HG02763 (cell line): ENCODE measurements at regions not wholly inside any gene's neighbourhood (a gene's known extent, or its start where the extent isn't known, plus 50 kb on each side); places are given as distances from the start of the nearest gene placed in this dataset.
"Not testable (repeated sequence)": the region's sequence is repeated elsewhere in the genome, so short reads cannot be mapped to it uniquely, and the experiment has no call there.

Experiments used
- ATAC-seq: cut with Tn5 transposase; IDR thresholded peaks from one replicate; pipeline ENCODE4 v1.9.1; 2021; ENCODE audit warnings: mild to moderate bottlenecking, moderate library complexity; ENCODE audit not compliant: unreplicated experiment

DNA sequence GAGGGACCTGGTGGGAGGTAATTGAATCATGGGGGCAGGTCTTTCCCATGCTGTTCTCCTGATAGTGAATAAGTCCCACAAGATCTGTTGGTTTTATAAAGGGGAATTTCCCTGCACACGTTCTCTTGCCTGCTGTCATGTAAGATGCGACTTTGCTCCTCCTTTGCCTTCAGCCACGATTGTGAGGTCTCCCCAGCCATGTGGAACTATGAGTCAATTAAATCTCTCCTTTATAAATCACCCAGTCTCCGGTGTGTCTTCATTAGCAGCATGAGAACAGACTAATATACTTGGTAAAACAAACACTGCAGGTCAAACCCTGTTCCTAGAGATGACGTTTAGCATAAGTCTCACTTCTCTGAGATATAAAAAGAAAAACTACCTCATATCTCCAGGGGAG, 148.3 kb downstream of the MATN1 start:
- ATAC-seq = no peak

GRCh38 chr1:30572192-30572591, 151.2 kb downstream of the MATN1 start:
- ATAC-seq = no peak

GRCh38 chr1:30571380-30571779, 152.0 kb downstream of the MATN1 start:
- no peak for ATAC-seq

DNA sequence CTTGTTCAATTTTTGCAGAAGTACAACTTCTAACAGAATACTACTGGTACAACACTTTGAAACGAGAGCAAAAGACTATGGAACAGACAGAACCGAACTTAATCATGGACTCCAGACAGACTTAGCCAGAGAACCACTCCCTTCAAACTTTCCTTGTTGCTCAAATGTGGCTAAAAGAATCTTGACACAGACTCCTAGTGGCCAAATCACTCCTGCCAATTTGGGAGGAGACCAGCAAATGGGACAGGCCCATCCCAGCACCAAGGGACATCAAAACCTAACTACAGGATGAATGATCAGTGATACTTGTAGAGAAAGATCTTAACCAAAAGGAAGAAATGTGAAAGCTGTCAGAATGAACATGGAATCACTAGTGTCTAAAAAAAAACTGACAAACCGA, 154.0 kb downstream of the MATN1 start:
- no peak for ATAC-seq

DNA sequence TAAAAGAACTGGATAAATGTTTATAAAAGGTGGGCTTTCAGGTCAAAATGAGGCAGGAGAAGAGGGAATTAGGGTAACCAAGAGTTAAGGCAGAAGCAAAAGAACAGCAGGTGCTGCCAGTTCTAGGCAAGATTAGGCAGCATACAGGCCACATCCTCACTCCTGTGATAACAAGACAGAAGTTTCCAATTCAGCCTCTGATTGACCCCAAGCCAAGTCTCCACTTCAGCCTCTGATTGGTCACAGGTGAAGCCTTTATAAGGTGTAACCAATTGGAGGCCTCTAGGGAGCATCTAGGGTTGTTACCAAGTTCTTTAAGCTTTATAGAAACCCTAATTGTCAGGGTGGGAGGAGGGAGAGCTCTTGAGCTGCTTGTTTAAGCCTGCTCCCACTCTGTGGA, 160.8 kb downstream of the MATN1 start:
- no peak for ATAC-seq

DNA sequence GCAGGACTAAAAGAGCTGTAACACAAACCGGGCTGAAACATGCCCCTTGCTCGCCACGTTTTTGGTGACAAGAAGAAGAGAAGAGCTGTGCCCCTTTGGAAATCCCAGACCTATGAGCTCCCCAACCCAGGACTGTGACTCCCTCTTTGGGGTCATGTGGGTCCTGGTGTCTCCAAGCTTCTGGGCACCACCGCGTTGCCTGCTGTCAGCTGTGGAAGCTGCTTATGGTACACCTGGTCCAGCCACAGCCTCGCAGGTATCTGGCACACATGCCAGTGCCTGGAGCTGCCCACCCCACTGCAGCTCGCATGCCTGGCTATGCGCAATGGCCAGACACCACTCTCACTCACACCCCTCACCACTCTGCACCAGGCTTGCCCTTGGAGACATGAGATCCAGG, 171.8 kb downstream of the MATN1 start:
- no peak for ATAC-seq

- no peak for ATAC-seq
Measured at GRCh38 chr1:30550365-30551220, 172.8 kb downstream of the MATN1 start.

GRCh38 chr1:30549872-30550271, 173.5 kb downstream of the MATN1 start:
- not testable (repeated sequence) for ATAC-seq

GRCh38 chr1:30548294-30548693, 175.1 kb downstream of the MATN1 start:
- ATAC-seq = no peak

- ATAC-seq = not testable (repeated sequence)
Measured at GRCh38 chr1:30547326-30547725, 176.1 kb downstream of the MATN1 start.

GRCh38 chr1:30545365-30545764, 178.0 kb downstream of the MATN1 start:
- no peak for ATAC-seq

GRCh38 chr1:30541721-30542485, 181.5 kb downstream of the MATN1 start:
- ATAC-seq = no peak

DNA sequence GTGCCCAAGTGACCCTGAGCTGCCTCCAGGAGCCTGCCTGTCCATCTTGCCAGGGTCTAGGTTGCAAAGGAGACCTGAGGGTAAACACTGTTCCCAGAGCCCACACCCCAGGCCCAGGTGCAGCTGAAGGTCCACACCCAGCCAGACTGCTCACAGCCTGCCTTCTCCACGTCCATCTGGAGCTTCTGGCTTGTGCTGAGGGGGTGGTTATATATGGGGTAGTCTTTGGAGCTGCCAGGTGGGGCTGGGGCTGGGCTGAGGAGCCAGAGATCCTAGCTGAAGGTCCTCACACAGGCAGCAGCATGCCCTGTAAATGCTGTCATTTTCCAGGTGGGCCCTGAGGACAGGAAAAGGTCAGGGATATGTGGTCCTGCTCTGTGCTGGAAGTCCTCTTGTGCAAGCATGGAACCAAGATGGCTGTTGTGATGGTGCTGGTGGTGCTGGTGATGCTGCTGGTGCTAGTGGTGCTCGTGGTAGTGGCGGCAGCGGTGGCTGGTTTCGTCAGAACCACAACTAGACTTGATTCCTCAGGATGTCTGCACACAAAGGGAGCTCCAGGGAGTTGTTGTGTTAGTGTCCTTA, 182.7 kb downstream of the MATN1 start:
- ATAC-seq = no peak

GRCh38 chr1:30539884-30540283, 183.5 kb downstream of the MATN1 start:
- ATAC-seq = no peak

- ATAC-seq = no peak
Measured at GRCh38 chr1:30538993-30539867, 184.2 kb downstream of the MATN1 start.

GRCh38 chr1:30538226-30538992, 185.0 kb downstream of the MATN1 start:
- no peak for ATAC-seq

GRCh38 chr1:30537279-30537678, 186.1 kb downstream of the MATN1 start:
- no peak for ATAC-seq

- ATAC-seq = no peak
Measured at GRCh38 chr1:30536530-30536929, 186.9 kb downstream of the MATN1 start.

DNA sequence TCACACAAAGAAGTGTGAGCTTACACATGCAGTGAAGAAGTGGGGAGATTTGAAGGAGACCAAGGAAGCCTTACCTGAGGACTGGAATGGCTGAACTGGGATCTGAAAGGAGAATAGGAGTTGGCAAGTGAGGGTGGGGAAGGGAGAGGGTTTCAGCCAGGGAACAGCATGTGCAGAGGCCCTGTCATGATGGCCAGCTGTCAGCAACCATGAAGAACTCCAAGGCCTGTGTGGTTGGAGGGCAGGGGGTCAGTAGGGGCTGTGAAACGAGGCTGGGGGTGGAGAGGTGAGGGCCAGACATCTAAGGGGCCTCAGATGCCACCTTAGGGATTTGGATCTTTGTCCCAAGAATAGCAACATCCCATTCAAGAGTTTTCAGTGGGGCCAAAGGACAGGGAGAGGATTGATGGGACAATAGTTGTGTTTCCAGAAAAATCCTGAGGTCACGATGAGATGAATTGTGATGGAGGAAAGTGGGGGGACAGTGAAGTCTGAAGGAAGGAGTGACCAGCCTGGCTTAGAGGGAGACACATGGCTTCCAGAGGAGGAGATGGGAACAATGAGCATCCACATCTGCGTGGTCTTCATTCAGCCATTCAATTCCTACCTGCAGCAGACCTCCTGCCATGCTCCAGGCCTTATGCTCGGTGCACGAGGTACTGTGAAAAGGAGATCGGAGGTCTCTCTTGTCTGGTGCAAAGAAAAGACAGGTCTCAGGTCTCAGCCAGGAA, 187.6 kb downstream of the MATN1 start:
- no peak for ATAC-seq
